ENCODE measurements at regions not wholly inside any gene's neighbourhood (a gene's known extent, or its start where the extent isn't known, plus 50 kb on each side); places are given as distances from the start of the nearest gene placed in this dataset.

DNA sequence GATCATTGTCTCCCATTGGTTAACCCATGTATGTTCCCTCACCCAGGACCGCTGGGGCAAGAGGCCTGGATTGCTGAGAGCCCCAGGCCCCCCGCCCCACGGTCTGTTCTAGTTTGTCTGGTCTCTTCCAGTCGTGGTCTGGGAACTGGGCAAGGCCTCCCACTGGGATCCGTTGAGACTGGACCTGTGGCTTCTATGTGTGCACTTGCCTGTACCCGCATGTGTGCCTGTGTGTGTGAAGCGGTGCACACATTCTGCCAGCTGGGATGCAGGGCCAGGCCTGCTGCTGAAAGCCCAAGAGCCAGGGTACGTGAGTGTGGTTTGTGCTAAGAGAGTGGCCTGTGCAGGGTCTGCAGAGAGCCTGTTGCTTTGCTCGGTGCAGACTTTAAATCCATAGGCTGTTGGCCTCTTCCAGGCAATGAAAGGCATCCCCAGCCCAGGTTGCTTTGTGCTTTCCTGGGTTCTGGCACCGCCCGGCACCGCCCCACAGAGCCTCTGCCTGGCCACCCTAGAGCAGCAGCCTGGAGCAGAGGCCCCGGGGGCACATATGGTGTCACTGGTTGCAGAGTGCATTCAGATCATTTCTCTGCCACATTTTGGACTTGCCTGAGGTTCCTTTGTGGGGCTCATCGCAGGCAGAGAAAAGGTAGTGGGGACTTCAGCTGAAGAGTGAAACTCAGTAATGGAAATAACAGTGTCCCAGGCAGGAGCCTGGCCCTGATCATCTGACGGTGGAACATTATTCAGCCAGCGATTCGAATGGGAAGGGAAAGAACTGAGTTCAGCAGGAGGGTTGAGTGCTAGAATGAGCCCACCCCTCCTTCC is 215.5 kb downstream of the GLRX3 start:
- no peak for TF ChIP-seq POLR2A (IDR thresholded peaks at IDR 0.05)
- TF ChIP-seq, protein P1, sequence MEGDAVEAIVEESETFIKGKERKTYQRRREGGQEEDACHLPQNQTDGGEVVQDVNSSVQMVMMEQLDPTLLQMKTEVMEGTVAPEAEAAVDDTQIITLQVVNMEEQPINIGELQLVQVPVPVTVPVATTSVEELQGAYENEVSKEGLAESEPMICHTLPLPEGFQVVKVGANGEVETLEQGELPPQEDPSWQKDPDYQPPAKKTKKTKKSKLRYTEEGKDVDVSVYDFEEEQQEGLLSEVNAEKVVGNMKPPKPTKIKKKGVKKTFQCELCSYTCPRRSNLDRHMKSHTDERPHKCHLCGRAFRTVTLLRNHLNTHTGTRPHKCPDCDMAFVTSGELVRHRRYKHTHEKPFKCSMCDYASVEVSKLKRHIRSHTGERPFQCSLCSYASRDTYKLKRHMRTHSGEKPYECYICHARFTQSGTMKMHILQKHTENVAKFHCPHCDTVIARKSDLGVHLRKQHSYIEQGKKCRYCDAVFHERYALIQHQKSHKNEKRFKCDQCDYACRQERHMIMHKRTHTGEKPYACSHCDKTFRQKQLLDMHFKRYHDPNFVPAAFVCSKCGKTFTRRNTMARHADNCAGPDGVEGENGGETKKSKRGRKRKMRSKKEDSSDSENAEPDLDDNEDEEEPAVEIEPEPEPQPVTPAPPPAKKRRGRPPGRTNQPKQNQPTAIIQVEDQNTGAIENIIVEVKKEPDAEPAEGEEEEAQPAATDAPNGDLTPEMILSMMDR (IDR thresholded peaks at IDR 0.05), result no peak
